ENCODE measurements at regions not wholly inside any gene's neighbourhood (a gene's known extent, or its start where the extent isn't known, plus 50 kb on each side); places are given as distances from the start of the nearest gene placed in this dataset.

DNA sequence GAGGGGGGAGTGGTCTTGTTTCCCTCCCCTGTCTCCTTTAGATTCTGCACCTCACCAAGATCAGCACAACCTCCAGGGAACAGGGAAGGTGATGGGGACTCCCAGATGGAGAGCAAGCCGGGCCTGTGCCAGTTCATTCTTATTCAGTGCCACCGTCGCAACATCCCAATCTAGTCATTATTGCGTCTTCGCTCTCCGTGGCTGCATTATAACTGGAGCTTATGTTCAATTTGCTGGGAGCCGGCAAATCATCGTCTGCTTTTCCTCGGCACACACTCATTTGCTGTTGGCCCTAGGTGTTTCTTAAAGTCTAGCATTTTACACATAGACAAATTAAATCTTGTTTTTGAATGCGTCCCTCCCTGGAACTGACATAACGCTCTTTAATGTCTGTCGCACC, 1269.7 kb downstream of the BRD1 start:
- no peak for DNase-seq (ENCODE audit: low read depth)

DNA sequence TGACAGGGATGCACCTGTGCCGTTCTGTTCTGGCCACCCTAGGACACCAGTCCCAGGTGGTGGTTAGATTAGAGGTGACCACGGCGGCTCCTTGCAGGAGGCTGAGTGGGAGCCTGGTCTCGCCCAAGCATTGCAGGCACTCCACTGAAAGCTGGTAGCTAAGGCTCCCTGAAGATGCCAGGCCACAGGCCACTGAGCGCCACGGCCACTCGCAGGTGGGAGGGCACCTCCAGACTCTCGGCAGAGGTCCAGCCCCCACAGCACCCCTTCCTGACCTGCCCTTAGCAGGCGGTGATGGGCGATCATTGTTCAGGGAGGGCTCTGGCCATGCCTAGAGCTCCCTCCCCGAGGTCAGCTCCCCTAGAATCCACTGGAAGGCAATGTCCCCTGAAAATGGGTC, 1270.2 kb downstream of the BRD1 start:
- no peak for DNase-seq (ENCODE audit: low read depth)

DNA sequence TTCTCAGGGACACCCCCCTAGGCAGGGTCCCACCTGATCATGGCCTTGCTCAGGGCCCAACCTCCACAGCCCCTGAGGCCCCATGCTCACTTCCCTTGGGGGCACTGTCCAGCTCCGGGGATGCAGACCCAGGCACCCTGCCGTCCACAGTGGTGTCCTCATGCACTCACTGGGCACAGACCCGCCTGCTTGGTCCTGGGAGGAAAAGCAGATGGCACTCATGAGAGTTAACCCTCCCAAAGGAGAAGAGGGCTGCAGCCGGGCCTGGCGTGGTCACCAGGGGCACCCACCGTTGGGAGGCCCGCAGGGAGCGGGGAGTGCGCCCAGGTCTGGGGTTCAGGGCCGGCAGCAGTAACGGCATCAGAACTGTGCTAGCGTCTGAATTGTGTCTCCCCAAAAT, 1270.9 kb downstream of the BRD1 start:
- DNase-seq (ENCODE audit: low read depth): no peak

DNA sequence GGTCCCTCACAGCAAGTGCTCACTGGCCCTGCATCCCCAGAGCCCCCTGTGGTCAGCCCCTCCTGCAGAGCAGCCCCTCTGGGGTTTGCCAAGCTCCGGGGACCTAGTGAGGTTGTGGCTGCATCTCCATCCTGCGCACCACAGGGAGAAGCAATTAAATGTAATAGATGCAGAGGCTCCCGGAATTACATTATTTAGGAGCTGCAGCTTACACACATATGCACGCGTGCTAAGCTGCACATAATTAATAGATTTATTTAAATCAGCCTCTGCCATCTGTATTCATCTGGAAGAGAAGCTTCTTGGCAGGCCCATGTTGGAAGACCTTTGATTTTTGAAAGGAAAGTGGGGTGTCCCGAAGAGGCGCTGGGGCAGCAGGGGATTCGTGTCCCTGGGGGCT, 1271.5 kb downstream of the BRD1 start:
- no peak for DNase-seq (ENCODE audit: low read depth)

DNA sequence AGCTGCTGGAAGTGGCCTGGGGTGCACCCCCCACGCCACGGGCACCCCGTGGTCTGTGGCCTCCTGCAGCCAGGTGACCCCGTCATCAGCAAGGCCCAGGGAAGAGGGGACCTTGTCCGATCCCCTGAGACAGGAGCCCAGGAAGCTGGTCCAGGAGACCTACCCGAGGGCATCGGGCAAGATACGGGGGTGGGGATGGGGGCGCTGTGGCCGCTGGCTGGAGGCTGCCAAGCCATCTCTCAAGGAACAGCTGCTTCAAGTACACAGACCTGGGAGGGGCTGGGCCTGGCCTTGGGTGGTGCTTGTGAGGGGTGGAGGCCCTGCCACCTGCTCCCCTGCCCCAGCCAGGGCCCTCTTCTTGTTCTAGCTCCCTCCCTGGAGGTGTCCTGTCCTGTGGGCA, 1272.1 kb downstream of the BRD1 start:
- no peak for DNase-seq (ENCODE audit: low read depth)

DNA sequence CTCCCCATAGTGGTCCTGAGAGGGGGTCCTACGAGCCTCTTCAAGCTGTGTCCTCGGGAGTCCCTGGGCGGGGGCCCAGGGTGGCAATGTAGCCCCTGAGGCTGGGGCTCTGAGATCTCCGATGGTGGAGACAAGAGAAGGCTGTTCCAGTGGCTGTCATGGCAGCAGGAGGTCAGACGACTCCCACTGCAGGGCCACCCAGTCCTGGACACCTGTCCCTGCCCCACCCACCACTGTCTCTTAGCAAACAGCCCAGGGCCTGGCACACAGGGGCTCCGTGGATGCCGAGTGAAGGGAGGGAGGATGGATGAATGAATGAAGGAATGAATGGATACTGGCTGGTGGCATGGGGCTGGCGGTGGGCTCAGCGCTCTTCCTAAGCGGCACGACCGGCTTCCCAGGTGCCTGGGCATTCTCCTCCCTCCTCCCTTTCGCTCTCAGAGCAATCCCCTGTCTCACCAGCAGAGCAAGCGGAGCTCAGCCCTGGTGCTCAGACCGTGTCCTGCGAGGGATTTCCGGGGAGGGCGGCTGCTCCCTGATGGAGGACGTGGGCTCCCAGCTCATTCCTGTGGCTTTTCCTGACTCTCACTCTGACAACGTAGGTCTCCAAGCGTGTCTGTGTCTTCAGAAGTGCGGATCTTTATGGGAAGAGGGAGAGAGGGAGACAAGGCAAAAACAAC, 1272.6 kb downstream of the BRD1 start:
- no peak for DNase-seq (ENCODE audit: low read depth)

DNA sequence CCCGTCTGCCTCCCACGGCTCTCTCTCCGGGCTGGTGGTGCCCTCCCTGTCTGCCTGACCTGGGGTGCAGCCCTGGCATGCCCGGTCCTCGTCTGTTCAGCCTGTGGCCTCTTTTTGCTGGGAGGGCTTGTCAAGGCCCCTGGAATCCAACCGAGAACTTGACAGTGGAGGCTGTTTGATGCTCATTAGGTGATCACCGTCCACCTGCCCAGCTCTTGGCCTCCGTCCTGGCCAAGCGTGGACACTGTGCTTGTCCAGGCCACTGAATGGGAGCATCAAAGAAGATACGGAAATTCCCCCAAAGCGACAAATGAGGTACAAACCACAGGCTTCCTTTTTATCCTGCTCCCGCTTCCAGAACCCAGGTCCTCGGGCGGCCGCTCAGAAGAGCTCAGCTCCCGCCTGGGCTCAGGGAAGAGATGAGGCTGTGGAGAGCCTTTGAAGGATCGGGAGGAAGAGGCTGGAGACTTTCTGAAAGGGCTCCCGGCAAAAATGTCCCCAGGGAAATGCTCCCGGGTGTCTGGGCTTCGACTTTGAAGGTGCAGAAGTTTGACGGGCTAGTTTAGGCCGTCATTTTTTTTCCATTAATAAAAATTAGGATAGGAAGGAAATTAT, 1273.9 kb downstream of the BRD1 start:
- no peak for DNase-seq (ENCODE audit: low read depth)

DNA sequence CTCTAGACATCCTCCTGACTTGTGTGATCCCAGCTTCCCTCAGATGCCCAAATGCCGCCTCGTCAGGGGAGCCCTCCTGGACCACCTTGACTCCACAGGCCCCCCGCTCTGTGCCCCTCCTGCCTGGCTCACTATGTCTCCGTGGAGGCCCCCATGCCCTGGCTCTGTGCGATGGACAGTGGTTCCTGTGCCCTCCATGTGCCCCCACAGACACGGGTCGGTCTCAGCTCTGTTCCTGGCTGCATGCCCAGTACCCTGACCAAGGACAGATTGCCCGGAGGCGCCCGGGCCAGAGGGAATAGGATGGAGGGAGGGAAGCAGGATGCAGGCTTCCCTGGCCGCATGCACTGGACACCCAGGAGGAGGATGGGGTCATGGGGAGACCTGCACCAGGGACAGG, 1274.6 kb downstream of the BRD1 start:
- no peak for DNase-seq (ENCODE audit: low read depth)

DNA sequence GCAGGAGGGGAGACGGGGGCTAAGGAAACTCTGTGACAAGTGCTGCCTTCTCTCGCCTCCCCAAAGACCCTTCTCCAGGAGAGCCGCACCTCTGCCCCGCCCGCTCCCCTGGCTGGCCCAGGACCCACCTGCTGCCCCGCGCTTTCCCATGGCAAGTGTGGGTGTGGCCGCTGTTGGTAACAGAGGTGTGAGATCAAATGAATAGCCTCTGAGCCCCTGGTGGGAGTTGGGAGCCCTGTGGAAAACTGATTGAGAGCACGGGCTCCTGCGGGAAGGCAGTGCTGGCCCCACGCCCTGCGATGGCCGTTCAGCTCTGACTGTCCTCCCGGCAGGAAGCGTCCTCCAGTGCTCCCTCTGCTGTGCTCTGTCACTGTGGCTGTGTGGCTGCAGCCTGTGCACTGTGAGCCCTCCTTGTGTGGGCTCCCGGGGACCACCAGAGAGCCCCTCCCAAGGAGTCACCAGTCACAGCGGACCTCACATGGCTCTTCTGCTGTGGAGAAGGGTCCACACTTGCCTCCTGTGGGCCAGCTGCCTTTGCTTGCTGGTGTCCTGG, 1275.9 kb downstream of the BRD1 start:
- no peak for DNase-seq (ENCODE audit: low read depth)

DNA sequence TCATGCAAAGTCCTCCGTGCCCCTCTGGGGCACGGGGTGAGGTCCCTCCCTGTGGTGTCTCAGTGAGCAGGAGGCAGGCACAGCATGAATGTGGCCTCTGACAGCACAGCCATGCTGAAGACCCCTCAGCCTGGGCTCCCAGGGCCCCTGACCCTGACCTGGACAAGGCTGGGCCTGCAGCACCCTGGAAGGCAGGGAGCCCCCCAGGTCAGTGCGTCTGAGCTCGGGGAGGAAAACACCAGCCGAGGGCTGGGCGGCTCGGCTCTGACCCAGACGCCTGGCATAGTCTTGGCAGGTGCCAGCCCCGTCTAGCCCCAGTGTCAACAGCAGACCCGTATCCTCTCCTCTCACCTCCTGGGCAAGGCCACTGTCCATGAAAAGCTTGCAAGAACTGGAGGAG, 1276.6 kb downstream of the BRD1 start:
- DNase-seq (ENCODE audit: low read depth): no peak

DNA sequence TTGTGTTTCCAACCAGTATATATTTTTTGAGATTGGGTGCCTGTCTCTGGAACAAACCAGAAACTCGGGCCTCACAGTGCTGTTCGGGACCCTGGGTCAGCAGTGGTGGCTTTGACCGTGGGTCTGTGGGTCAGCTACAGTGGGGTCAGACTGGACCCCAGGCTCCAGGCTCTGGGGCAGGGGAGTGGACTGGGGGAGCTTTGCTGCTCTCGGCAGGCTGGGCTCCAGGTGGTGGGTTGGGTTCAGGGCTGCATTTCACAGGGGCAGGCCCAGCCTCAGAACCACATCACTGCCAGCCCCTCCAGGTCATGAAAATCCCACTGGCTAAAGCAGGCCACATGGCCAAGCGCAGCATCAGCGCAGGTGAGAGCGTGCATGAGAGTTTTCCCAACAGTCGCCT, 1279.3 kb downstream of the BRD1 start:
- no peak for DNase-seq (ENCODE audit: low read depth)

DNA sequence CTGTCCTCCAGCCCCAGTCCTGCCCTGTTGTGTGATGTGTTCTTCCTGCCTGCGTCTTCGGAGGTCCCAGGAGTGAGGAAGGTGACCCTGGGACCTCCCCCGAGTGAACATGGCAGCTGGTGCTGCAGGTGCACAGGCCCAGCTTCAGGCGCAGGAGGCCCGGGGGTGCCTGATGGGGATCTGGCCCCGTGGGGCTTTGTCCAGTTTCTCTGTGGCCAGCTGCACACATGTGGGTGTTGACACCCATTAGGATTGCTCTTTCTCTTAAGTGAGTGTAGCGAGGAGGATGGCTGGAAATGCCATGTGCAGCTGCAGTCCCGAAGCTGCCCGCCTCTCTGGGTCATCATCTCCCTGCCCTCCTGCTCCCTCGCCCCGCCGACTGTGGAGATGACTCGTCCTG, 1279.7 kb downstream of the BRD1 start:
- DNase-seq (ENCODE audit: low read depth): no peak

DNA sequence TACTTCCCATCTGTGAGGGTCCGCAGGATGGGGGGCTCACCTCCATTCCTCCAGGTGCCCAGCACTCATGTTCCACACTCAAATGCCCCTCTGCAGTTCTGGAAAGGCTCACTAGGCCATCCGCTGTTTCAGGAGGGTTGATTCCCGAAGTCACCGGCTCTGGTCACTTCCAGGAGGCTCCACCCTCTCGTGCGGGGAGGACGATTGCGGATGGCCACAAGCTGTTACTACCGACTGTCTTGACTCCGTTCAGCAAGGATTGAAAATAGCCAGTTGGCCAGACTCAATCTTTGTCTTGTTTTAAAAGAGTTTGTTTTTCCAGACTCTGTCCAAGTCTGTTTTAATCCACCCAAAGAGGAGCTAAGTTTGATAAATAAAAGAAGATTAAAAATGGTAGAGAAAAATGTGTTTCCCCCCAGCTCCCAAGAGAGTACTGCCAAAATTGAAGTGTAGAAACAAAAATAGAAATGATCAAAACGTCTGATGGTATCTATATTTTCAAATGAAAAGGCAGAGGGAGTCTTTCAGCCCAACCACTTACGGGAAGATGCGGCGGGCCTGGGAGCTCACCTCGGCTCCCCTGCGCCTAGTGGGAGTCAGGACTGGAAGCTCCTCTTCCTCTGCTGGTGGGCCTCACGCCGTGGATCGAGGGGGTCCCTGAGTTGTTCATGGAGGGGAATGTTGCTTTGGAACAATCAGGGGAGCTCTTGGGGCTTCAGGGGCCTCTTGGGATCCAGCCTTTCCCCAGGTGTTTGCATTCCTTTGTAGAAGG, 1280.8 kb downstream of the BRD1 start:
- DNase-seq (ENCODE audit: low read depth): no peak

DNA sequence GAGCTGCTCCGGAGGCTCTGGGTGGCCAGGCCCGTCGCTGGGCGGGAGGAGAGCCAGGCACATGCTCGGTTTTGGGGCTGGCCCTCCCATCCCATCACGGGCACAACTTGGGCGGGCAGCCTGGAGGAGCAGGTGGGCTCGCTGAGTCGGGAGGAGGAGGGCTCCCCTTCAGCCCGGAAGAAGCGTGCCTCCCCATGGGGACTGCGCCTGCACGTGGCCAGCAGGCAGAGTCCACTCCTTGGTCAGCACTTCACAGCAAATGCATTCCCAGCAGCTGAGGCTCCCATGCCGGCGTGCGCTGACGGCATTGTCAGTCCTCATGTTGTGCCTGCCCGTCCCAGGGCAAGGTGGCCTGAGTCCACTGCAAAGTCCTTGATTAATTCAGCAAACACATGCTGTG, 1281.7 kb downstream of the BRD1 start:
- DNase-seq (ENCODE audit: low read depth): no peak

DNA sequence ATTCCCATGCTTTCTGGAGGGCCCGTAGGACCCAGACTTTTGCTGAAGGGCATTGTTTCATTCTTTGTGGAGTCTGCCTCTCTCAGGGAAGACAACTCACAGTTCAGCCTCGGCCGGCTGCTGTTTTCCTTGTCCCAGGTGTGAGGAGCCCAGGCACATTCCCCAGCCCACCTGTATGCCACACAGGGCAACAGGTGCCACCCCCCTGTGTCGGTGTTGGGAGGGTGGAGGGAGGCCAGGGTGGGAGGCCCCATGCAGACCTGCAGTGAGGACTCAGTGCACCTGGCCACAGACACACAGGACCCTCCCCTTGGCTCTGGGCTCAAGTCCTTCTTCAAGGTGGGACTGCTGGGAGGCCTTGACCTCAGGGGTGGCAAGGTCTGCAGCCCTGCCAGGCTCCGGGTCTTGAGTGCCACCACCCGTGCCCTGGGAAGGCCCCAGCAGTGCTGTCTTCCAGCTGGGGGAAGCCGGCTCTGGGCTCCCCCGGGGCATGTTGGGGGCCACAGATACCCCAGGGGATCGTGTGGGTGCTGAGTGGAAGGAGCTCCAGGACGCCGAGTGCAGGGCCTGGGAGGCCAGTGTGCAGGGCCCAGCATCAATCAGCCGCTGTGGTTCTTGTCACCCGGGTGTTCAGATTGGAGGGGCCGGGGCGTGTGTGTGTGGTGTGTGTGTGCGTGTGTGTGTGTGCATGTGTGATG, 1286.1 kb downstream of the BRD1 start:
- DNase-seq (ENCODE audit: low read depth): no peak

DNA sequence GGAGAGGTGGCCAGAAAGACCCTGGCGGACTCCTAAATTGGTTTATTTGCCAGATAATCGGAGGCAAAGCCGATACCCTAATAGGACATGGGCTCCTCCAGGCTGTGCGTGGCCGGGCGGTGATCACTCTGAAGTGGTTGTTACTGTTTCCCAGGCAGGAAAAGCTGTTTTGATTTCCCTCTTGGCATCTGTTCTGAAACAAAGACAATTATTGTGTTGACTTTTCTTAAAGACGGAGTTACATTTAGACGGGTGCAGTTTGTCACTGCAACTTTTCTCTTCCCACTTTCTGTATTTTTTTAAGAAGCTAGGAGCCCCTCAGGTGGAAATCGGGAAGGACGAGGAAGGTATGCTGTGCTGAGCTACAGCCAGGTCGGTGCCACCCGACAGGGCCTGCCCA, 1288.4 kb downstream of the BRD1 start:
- DNase-seq (ENCODE audit: low read depth): no peak

DNA sequence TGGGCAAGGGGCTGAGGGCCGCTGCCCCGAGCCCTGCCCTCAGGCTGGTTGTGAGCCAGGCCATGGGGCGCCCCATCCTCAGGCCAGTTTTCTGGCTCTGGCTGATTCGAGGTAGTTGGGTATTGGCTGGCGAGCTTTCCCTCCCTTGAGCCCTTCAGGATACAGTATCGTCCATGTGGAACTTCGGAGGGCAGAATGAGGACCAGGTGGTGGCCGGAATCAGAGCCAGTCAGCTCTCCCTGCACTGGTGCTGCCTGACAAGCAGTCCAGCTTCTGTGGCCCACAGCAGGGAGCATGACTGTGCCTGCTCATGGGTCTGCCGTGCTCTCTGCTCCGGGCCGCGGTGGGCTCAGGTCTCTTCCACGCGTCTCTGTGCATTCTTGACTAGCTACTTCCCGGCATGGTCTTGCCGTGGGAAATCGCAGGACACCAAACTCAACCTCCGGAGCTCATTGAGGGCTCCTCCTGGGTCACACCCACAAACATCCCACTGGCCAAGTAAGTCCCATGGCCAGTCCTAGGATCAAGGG, 1289.3 kb downstream of the BRD1 start:
- no peak for DNase-seq (ENCODE audit: low read depth)

DNA sequence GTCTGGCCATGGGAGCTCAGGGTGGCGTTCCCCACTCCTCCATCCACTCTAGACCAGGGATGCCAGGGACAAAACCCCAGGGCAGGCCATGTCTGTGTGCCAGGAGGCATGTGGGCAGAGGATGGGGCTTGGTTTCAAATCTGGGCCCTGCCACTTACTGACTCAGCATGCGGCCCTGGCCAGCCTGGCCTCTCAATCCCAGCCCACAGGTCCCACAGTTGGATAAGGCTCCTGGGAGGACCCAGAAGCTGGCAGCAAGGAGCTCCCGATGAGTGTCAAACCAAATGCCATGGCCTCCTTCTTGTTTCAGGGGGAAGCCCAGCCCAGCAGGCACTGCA, 1290.4 kb downstream of the BRD1 start:
- no peak for DNase-seq (ENCODE audit: low read depth)

DNA sequence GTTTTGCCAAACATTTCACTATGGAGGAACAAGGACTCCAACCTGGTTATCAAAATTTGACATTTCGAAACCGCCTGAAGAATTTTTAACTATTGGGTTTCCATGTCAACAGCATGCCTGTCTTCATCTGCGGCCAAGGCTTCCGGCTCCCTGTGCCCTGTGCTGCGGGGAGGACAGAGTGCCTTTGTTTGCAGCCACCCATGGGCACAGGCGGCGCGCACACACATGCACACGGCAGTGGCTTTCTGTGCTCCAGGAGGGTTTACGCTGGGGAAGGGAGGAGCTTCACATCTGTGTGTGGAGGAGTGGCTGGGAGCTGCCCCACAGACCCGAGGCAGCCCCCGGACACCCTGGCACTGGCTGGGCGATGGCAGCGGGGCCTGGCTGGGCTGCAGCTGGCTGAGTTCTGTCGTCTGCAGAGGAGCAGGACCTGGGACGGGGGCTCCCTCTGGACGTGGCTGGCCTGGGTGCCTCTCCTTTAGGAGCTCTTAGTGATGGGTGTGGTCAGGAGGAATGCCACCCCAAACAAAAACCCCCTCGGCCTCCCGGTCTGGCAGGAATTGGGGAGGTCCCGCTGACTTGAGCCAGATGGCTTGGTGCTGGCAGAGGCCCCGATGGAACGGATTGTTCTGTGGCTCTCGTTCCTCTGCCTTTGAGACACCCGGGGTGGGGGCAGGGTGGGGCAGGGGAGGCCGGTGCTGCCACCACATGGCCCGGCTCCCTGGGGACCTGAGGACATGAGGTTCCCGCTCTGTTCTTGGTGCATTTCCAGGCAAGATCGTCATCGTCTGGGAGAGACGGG, 1290.9 kb downstream of the BRD1 start:
- no peak for DNase-seq (ENCODE audit: low read depth)

DNA sequence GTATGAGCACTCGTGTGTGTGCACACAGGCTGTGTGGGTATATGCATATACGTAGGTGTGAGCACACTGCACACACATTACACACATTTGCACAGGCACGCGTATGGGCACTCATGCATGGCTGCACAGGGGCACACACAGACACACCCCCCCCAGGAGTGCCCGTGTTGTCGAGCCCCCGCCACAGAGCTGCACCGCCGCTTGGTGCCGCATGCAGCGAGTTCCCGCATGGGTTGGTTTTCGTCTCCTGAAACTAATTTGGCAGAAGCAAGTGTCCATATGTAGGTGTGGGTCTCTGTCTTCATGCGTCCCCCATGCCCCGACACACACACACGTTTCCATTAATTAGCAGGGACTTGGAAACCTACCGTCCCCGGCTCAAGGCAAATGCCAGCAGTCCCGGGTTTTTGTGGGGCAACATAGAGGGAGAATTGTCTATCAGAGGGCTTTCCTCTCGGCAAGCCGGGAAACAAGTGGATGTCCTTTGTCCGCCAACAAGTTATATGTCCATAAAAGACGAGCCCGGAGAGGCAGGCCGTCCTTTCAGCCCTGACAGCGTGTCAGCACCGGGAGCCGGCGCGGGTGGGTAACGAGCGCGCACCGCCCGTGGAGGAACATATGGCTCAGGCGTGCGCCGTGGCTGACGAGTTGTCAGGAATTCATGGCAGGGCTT, 1291.7 kb downstream of the BRD1 start:
- DNase-seq (ENCODE audit: low read depth): no peak
